T-helper 17 cell (primary cell): ENCODE measurements at regions not wholly inside any gene's neighbourhood (a gene's known extent, or its start where the extent isn't known, plus 50 kb on each side); places are given as distances from the start of the nearest gene placed in this dataset.

Experiments
- ATAC-seq: fragments of 150-1000 bp; cut with Tn5 transposase; 2 replicates; pipeline ENCODE4 v1.10.0; 2021; ENCODE audit warnings: mild to moderate bottlenecking, moderate library complexity
- DNase-seq, 3 donors: peaks; one replicate each; pipeline versions ENCODE4 v3.0.0 to v3.0.0-alpha.2; 2020 to 2021
- H3K9me3 ChIP-seq: one replicate; pipeline ENCODE4 v1.7.0; 2013; ENCODE audit warnings: low read length, mild to moderate bottlenecking; ENCODE audit not compliant: control insufficient read depth, poor library complexity, severe bottlenecking
- H3K27ac Mint-ChIP-seq: one replicate; pipeline ENCODE4 v1.8.0; 2022; ENCODE audit warnings: mild to moderate bottlenecking, moderate library complexity, mixed read lengths
- H3K27me3 Mint-ChIP-seq: one replicate; pipeline ENCODE4 v1.8.0; 2022; ENCODE audit warnings: mixed read lengths
- H3K36me3 Mint-ChIP-seq: one replicate; pipeline ENCODE4 v1.8.0; 2022; ENCODE audit warnings: low read depth, mixed read lengths
- H3K4me1 Mint-ChIP-seq: one replicate; pipeline ENCODE4 v1.8.0; 2022; ENCODE audit warnings: mild to moderate bottlenecking, mixed read lengths
- H3K4me3 Mint-ChIP-seq: one replicate; pipeline ENCODE4 v1.8.0; 2022; ENCODE audit warnings: mild to moderate bottlenecking, moderate library complexity, mixed read lengths

DNA sequence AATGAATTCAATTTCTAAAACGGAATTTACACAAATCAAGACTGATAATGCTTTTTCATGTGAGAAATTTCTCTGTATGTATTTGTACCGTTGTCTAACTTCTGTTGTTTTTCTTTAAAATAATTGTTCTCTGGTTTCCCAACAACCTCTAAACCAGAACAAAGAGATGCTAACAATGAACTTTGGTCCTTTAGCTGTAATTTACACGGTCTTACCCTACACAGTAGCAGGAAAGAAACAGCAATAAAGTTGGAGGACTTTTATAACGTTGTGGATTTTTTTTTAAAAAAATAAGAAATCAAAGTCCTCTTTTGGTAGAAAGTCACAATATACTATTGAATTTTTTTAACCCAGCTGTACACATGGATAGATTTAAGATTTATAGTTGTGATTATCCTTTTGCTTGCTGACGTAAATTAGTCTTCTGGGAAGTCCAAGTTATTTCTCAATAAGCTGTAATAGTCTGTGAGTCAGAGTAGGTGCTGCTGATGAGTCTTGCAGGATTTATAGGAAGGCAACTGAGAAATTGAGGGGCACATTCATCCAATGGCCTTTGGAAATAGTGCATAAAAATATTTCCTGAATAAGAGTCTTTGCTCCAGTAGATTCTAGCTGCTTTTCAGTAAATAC, 76.8 kb upstream of the PCSK1 start:
- ATAC-seq (no peak), DNase-seq (no peak)
- Mint-ChIP-seq H3K36me3 (no peaks in the 10 kb centered on the region), H3K27ac (no peak overlapping the region), H3K4me3 (no peak overlapping the region), H3K27me3 (peaks cover 11% of the 10 kb centered on the region), H3K4me1 (no peaks in the 10 kb centered on the region)
- H3K9me3 ChIP-seq: no peaks in the 10 kb centered on the region

DNA sequence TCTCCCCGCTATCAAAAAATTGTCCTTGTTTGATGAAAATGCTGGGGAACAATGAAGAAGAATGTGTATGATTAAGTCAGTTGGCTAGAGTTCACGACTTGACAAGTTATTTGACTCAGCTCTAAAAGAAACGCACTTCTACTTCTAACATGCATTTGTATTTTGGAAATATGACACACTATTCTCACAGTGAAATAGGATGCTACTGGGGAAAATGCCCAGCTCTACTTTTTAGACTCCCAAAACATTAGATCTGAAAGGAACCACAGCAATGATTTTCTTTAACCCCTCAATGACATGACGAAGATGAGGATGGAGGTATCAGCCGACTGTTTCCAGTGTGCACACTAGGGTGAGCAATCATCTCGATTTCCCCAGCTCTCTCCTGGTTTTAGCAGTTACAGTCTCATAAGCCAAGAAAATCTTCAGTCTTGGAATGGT, 83.6 kb upstream of the PCSK1 start:
- H3K4me3 Mint-ChIP-seq: no peak overlapping the region
- no peaks in the 10 kb centered on the region for H3K9me3 ChIP-seq
- ATAC-seq (no peak), DNase-seq (no peak)
- H3K4me1 Mint-ChIP-seq: peaks cover 3% of the 10 kb centered on the region
- no peak overlapping the region for H3K27ac Mint-ChIP-seq
- H3K36me3 Mint-ChIP-seq: no peaks in the 10 kb centered on the region
- H3K27me3 Mint-ChIP-seq: peaks cover 31% of the 10 kb centered on the region

DNA sequence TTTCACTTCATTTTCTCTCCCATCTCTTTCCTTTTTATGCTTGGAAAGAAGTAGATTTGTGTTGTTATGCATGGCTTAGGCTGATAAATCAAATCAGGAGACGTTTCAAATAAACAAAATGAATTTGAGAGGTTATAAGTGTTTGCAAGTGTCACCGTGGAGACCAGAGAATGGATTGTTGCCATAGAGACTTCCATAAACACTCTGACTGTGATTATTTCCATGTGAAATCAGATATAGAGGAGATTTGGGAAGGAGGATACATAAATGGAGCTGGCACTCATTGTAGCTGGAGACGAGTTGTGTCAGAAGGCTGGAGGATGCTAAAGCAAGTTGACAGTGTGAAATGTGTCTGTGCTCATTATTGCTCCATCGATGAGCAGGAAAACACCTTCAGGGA, 84.2 kb upstream of the PCSK1 start:
- Mint-ChIP-seq H3K4me1 (peaks cover 3% of the 10 kb centered on the region), H3K4me3 (no peak overlapping the region), H3K27ac (no peak overlapping the region), H3K27me3 (peaks cover 27% of the 10 kb centered on the region), H3K36me3 (no peaks in the 10 kb centered on the region)
- DNase-seq (no peak), ATAC-seq (no peak)
- no peaks in the 10 kb centered on the region for H3K9me3 ChIP-seq

DNA sequence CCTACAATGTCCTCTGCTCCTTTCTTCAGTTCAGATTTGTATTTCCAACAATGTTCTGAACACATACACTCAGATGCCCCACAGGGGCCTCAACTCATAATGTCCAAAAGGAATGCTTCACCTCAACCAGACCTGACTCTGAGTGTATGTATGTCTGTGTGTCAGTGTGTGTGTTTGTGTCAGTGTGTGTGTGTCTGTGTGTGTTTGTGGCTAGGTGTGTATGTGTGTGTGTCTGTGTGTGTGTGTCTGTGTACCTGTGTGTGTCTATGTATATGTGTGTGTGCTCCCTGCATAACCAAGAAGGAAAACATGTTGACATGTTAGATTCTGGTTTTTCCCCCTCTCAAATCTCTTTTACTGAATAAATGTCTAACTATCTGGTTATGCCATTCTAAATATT, 87.3 kb upstream of the PCSK1 start:
- Mint-ChIP-seq H3K27me3 (peaks cover 29% of the 10 kb centered on the region), H3K36me3 (no peaks in the 10 kb centered on the region), H3K4me1 (peaks cover 3% of the 10 kb centered on the region), H3K4me3 (no peak overlapping the region), H3K27ac (no peak overlapping the region)
- DNase-seq (no peak), ATAC-seq (no peak)
- no peaks in the 10 kb centered on the region for H3K9me3 ChIP-seq

DNA sequence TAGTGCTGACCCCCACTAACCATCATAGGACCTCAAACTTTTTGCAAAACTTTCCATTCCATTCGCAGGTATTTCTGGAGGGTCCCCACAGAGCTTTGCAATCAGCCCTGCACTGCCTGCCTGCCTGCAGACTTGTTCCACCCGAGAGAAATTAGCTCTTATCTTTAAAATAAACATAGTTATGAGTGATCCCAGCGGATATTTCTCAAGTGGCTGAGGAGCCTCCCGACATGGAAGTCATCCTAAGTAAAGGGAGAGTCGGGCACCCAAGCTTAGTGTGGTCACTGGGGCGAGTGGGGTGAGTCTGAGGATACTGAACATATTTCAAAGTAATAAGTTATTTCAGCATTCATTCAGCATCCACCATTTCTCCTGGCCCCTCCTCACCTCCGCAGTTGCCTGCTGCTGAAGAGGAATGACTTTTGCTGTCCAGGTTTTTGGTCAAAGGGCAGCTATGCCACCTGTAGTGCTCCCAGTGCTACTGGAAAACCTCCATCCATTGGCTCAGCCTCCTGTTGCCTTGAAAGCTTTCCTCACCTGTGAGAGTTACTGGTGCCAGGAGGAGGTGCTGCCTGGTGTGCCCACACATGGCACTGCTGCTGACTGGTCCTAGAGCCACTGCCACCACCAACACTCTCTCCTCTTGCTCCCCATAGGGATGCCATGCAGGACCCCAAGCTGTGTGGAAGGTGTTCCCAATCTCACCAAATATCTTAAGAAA, 89.7 kb upstream of the PCSK1 start:
- ATAC-seq (no peak), DNase-seq (no peak)
- no peak overlapping the region for H3K4me3 Mint-ChIP-seq
- peaks cover 10% of the 10 kb centered on the region for H3K27me3 Mint-ChIP-seq
- H3K9me3 ChIP-seq: no peaks in the 10 kb centered on the region
- H3K4me1 Mint-ChIP-seq: peaks cover 2% of the 10 kb centered on the region
- H3K27ac Mint-ChIP-seq: no peak overlapping the region
- no peaks in the 10 kb centered on the region for H3K36me3 Mint-ChIP-seq

DNA sequence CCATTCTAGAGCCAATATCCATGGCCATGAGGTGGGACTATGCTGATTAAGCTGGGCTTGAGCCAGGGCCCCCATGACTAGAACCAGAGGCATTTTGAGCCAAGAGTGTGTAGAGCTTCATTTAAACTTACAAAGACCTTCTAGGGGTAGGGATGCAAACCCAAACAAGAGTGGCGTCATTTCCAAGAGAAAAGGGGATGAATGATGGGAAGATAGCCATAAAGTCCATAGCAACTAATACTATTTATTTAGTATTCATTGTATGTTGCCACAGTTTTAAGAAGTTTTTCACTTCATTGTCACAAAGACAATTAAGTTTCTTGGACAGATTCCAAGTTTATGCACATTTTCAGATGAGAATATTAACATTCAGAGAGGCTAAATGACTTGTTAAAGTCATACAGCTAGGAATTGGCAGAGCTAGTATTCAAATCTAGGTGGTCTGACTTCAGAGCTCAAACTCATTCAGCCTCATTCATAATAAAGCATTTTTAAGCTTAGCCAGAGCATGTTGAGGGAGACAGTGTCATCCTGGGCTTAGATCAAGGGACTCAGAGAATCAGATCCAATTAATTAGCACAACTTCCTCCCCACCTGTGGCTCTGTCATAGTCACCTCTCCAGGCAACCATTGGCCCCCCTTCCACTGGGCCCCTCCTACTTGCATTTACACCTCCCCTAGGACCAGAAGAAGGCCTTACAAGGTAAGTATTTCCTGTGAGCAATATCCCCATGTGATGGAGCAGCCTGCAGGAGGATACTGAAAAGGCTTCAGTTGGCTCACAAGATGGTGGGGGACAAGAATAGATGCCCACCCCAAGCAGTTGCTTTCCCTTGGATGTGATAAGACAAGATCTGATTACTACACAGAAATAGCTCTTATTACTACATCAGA, 95.0 kb upstream of the PCSK1 start:
- ATAC-seq (no peak), DNase-seq (no peak)
- H3K27ac Mint-ChIP-seq: no peak overlapping the region
- no peak overlapping the region for H3K4me3 Mint-ChIP-seq
- no peaks in the 10 kb centered on the region for H3K36me3 Mint-ChIP-seq
- peaks cover 8% of the 10 kb centered on the region for H3K27me3 Mint-ChIP-seq
- peaks cover 5% of the 10 kb centered on the region for H3K4me1 Mint-ChIP-seq
- no peaks in the 10 kb centered on the region for H3K9me3 ChIP-seq

DNA sequence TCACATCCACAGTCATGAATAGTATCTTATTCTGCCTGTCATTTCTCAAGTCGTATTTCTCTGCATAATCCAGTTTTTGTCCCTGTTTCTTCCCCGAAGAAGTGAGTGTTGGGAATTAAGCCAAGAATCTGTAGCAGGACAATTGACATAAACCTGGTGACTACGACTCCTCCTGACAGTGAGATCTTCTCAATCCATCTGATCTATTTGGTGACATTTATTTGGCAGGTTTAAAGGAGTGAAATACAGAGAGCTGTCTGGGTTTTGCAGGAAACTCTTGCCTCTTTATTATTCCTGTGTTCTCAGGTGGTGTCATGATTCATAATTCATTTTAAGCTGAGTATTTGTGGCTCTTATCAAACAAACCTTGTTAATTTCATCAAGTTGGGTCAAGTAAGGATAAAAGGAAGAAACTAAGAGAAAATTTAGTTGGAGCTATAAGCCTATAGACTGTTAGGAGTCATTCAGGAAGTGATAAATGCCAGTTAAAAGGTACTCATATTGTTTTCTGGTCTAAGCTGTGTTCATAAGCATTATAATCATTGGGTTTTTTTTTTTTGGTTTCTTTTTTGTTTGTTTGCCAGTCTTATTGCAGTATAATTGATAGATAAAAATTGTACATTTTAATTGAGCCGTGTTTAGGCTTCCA, 95.9 kb upstream of the PCSK1 start:
- Mint-ChIP-seq H3K4me1 (peaks cover 5% of the 10 kb centered on the region), H3K27me3 (no peaks in the 10 kb centered on the region), H3K4me3 (no peak overlapping the region), H3K27ac (no peak overlapping the region), H3K36me3 (no peaks in the 10 kb centered on the region)
- H3K9me3 ChIP-seq: no peaks in the 10 kb centered on the region
- no peak for DNase-seq
- ATAC-seq: no peak

DNA sequence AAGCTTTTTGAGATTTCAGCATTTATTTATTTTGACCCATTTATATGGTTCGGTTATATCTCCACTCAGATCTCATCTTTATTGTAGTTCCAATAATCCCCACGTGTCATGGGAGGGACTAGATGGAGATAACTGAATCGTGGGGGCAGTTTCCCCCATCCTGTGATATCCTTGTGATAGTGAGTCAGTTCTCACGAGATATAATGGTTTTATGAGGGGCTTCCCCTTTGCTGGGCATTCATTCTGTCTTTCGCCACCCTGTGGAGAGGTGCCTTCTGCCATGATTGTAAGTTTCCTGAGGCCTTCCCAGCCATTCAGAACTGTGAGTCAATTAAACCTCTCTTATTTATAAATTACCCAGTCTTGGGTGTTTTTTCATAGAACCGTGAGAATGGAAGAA, 96.5 kb upstream of the PCSK1 start:
- DNase-seq (no peak), ATAC-seq (no peak)
- no peak overlapping the region for H3K27ac Mint-ChIP-seq
- H3K27me3 Mint-ChIP-seq: no peaks in the 10 kb centered on the region
- no peaks in the 10 kb centered on the region for H3K9me3 ChIP-seq
- no peaks in the 10 kb centered on the region for H3K36me3 Mint-ChIP-seq
- H3K4me3 Mint-ChIP-seq: peak overlapping the region; percentile 9
- H3K4me1 Mint-ChIP-seq: peaks cover 7% of the 10 kb centered on the region

DNA sequence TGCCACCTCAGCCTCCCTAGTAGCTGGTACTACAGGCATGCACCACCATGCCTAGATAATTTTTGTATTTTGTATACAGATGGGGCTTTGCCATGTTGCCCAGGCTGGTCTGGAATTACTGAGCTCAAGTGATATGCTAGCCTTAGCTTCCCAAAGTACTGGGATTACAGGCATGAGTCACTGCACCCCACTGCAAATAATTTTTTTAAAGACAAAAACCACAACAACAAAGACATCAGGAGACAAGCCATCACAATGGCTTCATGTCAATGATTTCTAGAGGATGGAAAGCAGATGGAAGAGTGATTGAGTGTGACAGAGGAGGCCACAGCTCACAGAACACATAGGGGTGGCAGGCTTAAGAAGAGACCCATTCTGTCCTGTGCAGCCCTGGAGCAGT, 97.9 kb upstream of the PCSK1 start:
- Mint-ChIP-seq H3K27ac (no peak overlapping the region), H3K4me3 (no peak overlapping the region), H3K27me3 (no peaks in the 10 kb centered on the region), H3K36me3 (no peaks in the 10 kb centered on the region), H3K4me1 (peaks cover 10% of the 10 kb centered on the region)
- no peak for DNase-seq
- H3K9me3 ChIP-seq: no peaks in the 10 kb centered on the region
- ATAC-seq: no peak

DNA sequence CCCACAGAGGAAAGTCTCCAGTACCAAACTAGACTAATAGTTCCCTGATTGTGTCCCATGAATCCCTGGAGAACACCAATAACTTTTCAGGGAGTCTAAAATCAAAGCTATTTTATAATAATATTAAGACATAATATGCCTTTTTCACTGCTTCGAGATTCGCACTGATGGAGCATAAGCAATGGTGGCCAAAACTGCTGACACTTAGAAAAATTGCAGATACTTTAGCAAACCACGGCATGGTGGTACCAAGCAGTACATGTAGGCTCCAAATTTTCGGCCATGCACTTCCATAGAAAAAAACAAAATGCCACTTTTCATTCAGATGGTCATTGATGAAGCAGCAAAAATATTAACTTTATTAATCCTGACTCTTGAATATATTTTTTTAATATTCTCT, 100.3 kb upstream of the PCSK1 start:
- H3K4me1 Mint-ChIP-seq: peaks cover 19% of the 10 kb centered on the region
- H3K4me3 Mint-ChIP-seq: no peak overlapping the region
- H3K27ac Mint-ChIP-seq: no peak overlapping the region
- H3K9me3 ChIP-seq: no peaks in the 10 kb centered on the region
- ATAC-seq: no peak
- no peak for DNase-seq
- no peaks in the 10 kb centered on the region for H3K27me3 Mint-ChIP-seq
- no peaks in the 10 kb centered on the region for H3K36me3 Mint-ChIP-seq

DNA sequence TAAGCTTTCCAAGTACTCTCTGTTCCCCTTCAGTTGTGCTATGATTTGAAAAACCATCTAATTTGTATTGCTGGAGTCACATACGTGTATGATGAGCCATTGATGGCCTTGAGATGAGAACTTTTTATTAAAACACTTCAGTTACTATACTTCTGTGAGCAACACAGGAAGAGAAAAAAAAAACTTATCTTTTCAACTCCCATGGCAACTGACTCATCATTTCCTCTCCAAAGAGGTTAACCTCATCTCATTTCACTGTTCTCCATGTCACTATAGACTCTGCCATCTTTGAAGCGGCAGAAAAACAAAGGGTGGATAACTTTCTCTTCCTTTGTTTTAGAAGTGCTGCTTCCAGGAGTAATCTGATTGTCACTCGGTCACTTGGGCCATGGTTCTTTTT, 104.3 kb upstream of the PCSK1 start:
- H3K27ac Mint-ChIP-seq: peak overlapping the region; percentile 82
- no peaks in the 10 kb centered on the region for H3K27me3 Mint-ChIP-seq
- no peaks in the 10 kb centered on the region for H3K9me3 ChIP-seq
- ATAC-seq (peak; percentile 100), DNase-seq (no peak)
- H3K36me3 Mint-ChIP-seq: no peaks in the 10 kb centered on the region
- H3K4me1 Mint-ChIP-seq: peaks cover 19% of the 10 kb centered on the region
- H3K4me3 Mint-ChIP-seq: peak overlapping the region; percentile 56

DNA sequence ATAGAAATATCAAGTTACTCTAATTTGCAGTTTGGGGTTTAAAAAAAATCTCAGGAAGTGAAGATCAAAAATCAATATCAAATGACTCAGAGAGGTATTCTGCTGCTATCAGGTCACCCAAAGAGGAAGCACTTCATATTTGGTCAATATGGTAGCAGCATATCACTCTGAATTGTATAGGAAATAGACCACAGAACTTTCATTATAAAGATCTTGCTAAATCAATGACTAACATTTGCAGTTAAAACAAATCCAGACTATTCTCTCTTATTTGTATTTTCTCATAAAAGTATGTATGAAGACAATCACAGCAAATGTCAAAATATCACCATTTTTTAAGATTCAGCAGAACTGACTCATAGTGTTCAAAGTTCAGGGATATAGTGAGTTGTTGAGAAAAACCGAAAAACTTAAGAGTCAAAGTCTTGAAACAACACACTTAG, 105.8 kb upstream of the PCSK1 start:
- peak; percentile 33 for ATAC-seq
- no peaks in the 10 kb centered on the region for H3K9me3 ChIP-seq
- Mint-ChIP-seq H3K4me3 (no peak overlapping the region), H3K27me3 (no peaks in the 10 kb centered on the region), H3K36me3 (no peaks in the 10 kb centered on the region), H3K27ac (no peak overlapping the region), H3K4me1 (peaks cover 19% of the 10 kb centered on the region)
- DNase-seq: no peak

DNA sequence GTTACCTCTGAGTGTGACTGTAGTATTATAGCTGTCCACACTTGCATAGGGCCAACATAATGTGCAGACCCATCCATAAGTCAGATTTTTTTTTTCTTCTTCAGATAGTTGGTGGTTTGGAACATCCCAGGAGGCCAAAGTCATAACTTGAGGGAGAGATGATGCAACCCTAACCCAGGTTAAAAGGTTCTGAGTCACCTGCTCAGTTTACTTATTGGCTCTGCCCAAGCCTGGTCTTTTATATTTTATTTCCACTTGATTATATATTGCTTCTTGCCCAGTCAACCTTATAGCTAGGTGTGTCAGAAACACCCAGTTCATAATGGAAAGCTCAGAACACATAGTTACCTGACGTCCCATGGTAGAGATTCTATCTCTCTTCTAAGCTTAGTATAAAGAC, 113.1 kb upstream of the PCSK1 start:
- H3K27me3 Mint-ChIP-seq: no peaks in the 10 kb centered on the region
- no peaks in the 10 kb centered on the region for H3K36me3 Mint-ChIP-seq
- DNase-seq: no peak
- no peak overlapping the region for H3K4me3 Mint-ChIP-seq
- ATAC-seq: no peak
- H3K27ac Mint-ChIP-seq: no peak overlapping the region
- H3K9me3 ChIP-seq: no peaks in the 10 kb centered on the region
- peaks cover 11% of the 10 kb centered on the region for H3K4me1 Mint-ChIP-seq
